K562 (cell line): ENCODE measurements at regions not wholly inside any gene's neighbourhood (a gene's known extent, or its start where the extent isn't known, plus 50 kb on each side); places are given as distances from the start of the nearest gene placed in this dataset.

ENCODE experiments used
- FOS ChIP-seq: IDR thresholded peaks from 3 replicates; pipeline ENCODE4 v1.6.1; 2011; ENCODE audit not compliant: insufficient read length; ENCODE audit errors: extremely low read depth
- GATA2 ChIP-seq: sonication (generic); formaldehyde crosslinking; IDR thresholded peaks from 2 replicates; pipeline ENCODE4 v1.4.0; 2020; ENCODE audit warnings: mild to moderate bottlenecking, missing genetic modification reagents
- KDM1A ChIP-seq, 2 experiments: fragments of 450-650 bp; IDR thresholded peaks; 2 replicates each; pipeline ENCODE4 v1.6.1; 2016; ENCODE audit warnings: mild to moderate bottlenecking in 2 of 2
- MYC ChIP-seq, 2 experiments: fragments of 250-450 bp in 1 of 2; sonication (Bioruptor Pico) in 1 of 2; IDR thresholded peaks; 2 replicates each; pipeline versions ENCODE4 v1.5.1 to v1.6.1; 2012 to 2021; ENCODE audit warnings: low read depth in 2 of 2, borderline replicate concordance in 1 of 2, improper control_type of control experiment in 1 of 2, low read length in 1 of 2, mild to moderate bottlenecking in 1 of 2, moderate library complexity in 1 of 2
- SP1 ChIP-seq: sonication (generic); formaldehyde crosslinking; IDR thresholded peaks from 2 replicates; pipeline ENCODE4 v1.8.1; 2022; ENCODE audit warnings: mild to moderate bottlenecking, missing genetic modification reagents
- SPI1 ChIP-seq: IDR thresholded peaks from 2 replicates; pipeline ENCODE4 v1.6.1; 2011; ENCODE audit warnings: low read depth, low read length, control low read depth, borderline replicate concordance
- SRF ChIP-seq, 2 experiments: fragments of 250-450, 450-650 bp in 1 of 2; sonication (Bioruptor Pico) in 1 of 2; sonication (generic) in 1 of 2; formaldehyde crosslinking; IDR thresholded peaks; 2 replicates each; pipeline versions ENCODE4 v1.5.0 to v1.5.1; 2020 to 2022; ENCODE audit warnings: mild to moderate bottlenecking in 1 of 2, missing genetic modification reagents in 1 of 2
- ZFP30 ChIP-seq: fragments of 250-450 bp; sonication (Bioruptor Pico); IDR thresholded peaks from 2 replicates; pipeline ENCODE4 v1.8.0; 2022; ENCODE audit warnings: moderate library complexity, mild to moderate bottlenecking, inconsistent platforms, borderline replicate concordance
- ZNF224 ChIP-seq: sonication (generic); formaldehyde crosslinking; IDR thresholded peaks from 2 replicates; pipeline ENCODE4 v1.8.0; 2022; ENCODE audit warnings: mild to moderate bottlenecking, missing genetic modification reagents
- ZNF644 ChIP-seq: fragments of 200-800 bp; sonication (Bioruptor generic); IDR thresholded peaks from 2 replicates; pipeline ENCODE4 v1.6.1; 2016; ENCODE audit warnings: low read depth, missing genetic modification characterization, missing compliant biosample characterization
- TF ChIP-seq, protein P1 (sequence below), 3 experiments: IDR thresholded peaks in 2 of 3; conservative IDR thresholded peaks in 1 of 3; 2 replicates each; pipeline ENCODE4 v1.5.1; 2011 to 2012; ENCODE audit warnings: low read length in 3 of 3, mild to moderate bottlenecking in 3 of 3, control low read depth in 2 of 3, improper control_type of control experiment in 1 of 3, inconsistent platforms in 1 of 3, low read depth in 1 of 3, mixed read lengths in 1 of 3, moderate library complexity in 1 of 3; ENCODE audit not compliant: insufficient read depth in 2 of 3

- no peak for TF ChIP-seq ZFP30 (CRISPR knock-in tag)
- no peak for TF ChIP-seq FOS
- TF ChIP-seq ZNF224: no peak
- no peak for TF ChIP-seq SRF (CRISPR knock-in tag; IDR thresholded peaks at IDR 0.05)
- no peak for TF ChIP-seq ZNF644
- no peak for TF ChIP-seq MYC (IDR thresholded peaks at IDR 0.05; ENCODE audit: low read depth, low read length)
- no peak for TF ChIP-seq MYC (CRISPR knock-in tag; IDR thresholded peaks at IDR 0.05; ENCODE audit: borderline replicate concordance, low read depth)
- TF ChIP-seq, protein P1, sequence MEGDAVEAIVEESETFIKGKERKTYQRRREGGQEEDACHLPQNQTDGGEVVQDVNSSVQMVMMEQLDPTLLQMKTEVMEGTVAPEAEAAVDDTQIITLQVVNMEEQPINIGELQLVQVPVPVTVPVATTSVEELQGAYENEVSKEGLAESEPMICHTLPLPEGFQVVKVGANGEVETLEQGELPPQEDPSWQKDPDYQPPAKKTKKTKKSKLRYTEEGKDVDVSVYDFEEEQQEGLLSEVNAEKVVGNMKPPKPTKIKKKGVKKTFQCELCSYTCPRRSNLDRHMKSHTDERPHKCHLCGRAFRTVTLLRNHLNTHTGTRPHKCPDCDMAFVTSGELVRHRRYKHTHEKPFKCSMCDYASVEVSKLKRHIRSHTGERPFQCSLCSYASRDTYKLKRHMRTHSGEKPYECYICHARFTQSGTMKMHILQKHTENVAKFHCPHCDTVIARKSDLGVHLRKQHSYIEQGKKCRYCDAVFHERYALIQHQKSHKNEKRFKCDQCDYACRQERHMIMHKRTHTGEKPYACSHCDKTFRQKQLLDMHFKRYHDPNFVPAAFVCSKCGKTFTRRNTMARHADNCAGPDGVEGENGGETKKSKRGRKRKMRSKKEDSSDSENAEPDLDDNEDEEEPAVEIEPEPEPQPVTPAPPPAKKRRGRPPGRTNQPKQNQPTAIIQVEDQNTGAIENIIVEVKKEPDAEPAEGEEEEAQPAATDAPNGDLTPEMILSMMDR (IDR thresholded peaks at IDR 0.05 in 2 of 3, conservative IDR thresholded peaks at IDR 0.05 in 1 of 3; ENCODE audit: insufficient read depth in 2 of 3, low read depth in 1 of 3, low read length in 3 of 3): no peak
- no peak for TF ChIP-seq SP1
- TF ChIP-seq GATA2: no peak
- no peak for TF ChIP-seq SPI1
- no peak for TF ChIP-seq KDM1A (IDR thresholded peaks at IDR 0.05)
Measured at GRCh38 chr20:47451602-47451904, 50.1 kb upstream of the NCOA3 start.
